T47D (cell line): ENCODE measurements at regions not wholly inside any gene's neighbourhood (a gene's known extent, or its start where the extent isn't known, plus 50 kb on each side); places are given as distances from the start of the nearest gene placed in this dataset.
A peak's percentile ranks its signal among the peaks of the same experiment; 100 is the strongest.

Experiments
- DNase-seq, 2 experiments: peaks; one replicate each; pipeline versions ENCODE4 v3.0.0 to v3.0.0-alpha.2; 2011 to 2012; ENCODE audit warnings: low read depth in 1 of 2, low spot score in 1 of 2
- JUND ChIP-seq: IDR thresholded peaks from 2 replicates; pipeline ENCODE4 v1.6.1; 2012; ENCODE audit warnings: low read depth
- in situ Hi-C: cut with HindIII; loops from 2 replicates; pipeline ENCODE4 v1.10.0; 2016; ENCODE audit warnings: low sequenced_read_pairs, low pct_unique_long_range_greater_than_20kb

- in situ Hi-C loops, result no loop called here
- peak in 1 of 2 experiments; percentile 74 for DNase-seq
- TF ChIP-seq JUND, result no peak
Observed at GRCh38 chr15:46636206-46636605, 1001.4 kb downstream of the SQOR start.

- DNase-seq, result no peak
- in situ Hi-C loops, result no loop called here
- TF ChIP-seq JUND, result no peak
Observed at GRCh38 chr15:46644501-46645481, 1010.0 kb downstream of the SQOR start.

GRCh38 chr15:46646490-46646889, 1011.7 kb downstream of the SQOR start:
- no peak for TF ChIP-seq JUND
- in situ Hi-C loops, result no loop called here
- DNase-seq, result no peak

- TF ChIP-seq JUND, result no peak
- in situ Hi-C loops, result no loop called here
- DNase-seq, result no peak
Observed at GRCh38 chr15:46647046-46647445, 1012.2 kb downstream of the SQOR start.

GRCh38 chr15:46652266-46652665, 1017.4 kb downstream of the SQOR start:
- in situ Hi-C loops, result no loop called here
- TF ChIP-seq JUND, result no peak
- no peak for DNase-seq

DNA sequence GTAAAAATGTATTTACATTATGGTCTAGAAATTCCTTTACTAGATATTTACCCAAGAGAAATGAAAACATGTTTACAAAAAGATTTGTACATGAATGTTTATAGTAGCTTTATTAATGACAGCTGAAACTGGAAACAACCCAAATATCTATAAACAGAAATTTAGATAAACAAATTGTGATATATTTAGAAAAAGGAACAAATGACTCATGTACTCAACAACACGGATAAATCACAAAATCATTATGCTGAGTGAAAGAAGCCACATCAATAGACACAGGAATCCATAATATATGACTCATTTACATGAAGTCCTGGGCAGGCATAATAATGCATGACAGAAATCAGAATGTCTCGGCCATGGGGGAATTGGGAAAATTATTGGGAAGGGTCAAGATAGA, 1020.2 kb downstream of the SQOR start:
- TF ChIP-seq JUND, result no peak
- no peak for DNase-seq
- in situ Hi-C loops, result no loop called here

DNA sequence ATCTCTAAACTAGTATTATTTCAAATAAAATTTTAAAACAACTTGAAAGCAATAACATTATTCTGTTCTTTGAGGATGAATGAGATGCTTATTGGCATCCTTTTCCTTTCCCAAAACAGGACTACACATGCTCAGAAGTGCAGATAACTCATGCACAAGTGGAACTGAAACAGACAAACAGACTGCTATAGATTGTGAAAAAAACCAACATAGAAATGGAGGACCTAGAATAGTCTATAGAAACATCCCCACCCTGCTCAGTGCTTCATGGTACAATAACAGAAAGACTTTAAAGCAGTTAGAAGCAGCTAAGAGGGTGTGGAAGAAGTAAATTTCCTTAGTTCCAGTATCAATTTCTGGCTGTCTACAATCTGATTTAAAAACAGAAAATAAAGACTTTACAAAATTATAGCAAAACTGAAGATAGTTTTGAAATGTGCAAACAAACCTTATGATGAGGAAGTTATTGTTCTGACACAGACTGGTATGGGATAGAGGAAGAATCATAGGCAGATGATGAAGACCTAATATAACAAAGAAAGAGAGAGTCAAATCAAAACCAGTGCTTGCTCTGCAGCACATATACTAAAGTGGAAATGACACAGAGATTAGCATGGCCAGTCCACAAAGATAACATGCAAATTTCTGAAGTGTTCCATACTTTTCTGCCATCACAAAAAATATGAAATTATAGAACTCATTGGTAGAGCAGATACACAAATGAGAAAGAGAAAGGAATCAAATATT, 1025.4 kb downstream of the SQOR start:
- in situ Hi-C loops, result no loop called here
- no peak for DNase-seq
- no peak for TF ChIP-seq JUND

GRCh38 chr15:46670258-46670657, 1035.4 kb downstream of the SQOR start:
- no peak for DNase-seq
- TF ChIP-seq JUND, result no peak
- in situ Hi-C loops, result no loop called here

GRCh38 chr15:46671336-46671735, 1036.5 kb downstream of the SQOR start:
- TF ChIP-seq JUND, result no peak
- DNase-seq, result no peak
- in situ Hi-C loops, result no loop called here

DNA sequence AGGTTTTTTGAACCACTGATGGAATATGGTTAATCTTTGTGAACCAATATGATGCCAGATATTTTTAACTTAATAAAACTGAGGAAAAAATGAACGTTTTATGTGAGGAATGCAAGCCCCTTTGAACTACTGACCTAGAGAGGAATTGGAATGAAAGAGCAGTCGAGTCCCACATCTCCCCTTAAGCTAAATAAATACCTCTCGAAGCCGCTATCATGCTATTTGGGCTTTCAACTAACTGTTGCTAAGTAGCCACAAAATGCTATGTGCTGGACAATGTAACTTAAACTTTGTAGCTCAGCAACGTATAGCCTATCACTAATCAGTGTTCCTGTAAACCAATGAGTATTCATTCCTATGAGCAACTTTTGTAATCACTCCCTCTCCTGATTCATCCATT, 1037.2 kb downstream of the SQOR start:
- no peak for TF ChIP-seq JUND

DNA sequence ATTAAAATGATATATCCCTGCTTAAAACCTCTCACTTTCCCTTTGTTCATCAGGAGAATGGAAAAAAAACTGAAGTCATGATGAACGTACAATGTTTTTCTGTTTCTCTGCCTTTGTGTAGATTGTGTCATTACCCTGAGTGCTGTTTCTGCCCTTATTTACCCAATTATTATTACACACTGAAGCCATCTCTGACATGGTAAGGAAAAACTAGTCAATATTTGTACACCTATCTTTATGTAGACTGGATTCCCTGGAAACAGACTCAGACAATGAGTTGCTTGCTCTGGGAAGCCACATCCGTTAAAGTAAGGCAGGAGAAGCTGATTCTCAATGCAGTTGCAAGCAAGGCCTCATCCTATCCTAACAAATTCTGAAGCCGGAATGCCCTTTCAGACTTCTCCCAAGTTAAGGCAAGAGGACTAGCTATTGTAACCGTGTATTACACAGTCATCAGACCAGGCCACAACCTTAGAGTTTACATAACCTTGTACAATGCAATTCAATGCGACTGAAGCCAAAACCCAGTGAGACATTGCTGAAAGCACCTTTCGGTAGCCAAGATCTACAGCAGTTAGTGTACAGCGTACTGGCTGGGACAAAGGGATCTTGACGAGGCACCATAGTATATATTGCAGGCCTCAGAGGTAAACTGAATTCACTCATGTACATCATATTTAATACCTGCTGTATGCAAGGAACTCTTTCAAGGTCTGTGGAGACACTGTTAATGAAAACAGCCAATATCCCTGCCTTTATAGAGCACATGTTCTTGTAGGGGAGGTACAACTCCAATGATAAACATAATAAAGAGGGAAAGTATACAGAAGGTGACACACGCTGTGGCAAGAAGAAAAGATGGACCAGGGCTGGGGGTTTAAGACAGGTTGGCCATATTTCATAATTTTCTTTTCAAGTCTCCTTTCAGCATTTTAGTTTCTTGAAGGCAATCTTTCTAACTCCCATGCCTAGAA, 1040.8 kb upstream of the SEMA6D start:
- peak in 1 of 2 experiments; percentile 28 for DNase-seq
- no peak for TF ChIP-seq JUND
- in situ Hi-C loops, result no loop called here

More for the DNA sequence above, 1037.2 kb downstream of the SQOR start:
- no peak for DNase-seq
- in situ Hi-C loops, result no loop called here

DNA sequence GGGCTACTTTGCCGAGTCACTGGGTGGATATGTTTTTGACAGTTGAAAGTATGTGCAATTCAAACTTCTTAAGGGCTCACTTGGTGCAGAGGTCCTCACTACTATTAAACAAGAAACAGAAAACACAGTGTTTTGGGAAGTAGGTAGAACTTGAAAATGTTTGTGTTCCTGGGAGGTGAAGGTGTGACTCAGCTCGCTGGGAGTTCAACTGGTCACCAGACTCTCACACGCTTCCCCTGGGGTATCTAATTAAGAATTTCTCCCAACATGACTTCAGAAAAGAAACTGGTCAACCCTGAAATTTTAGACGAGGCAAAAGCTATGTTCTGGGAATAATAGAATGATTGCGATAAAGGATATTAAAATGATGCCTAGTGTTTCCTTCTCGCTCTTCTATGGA, 1039.8 kb upstream of the SEMA6D start:
- in situ Hi-C loops, result no loop called here
- DNase-seq, result no peak
- TF ChIP-seq JUND, result no peak
